Nephron progenitor cell (in vitro differentiated cells): ENCODE measurements at regions not wholly inside any gene's neighbourhood (a gene's known extent, or its start where the extent isn't known, plus 50 kb on each side); places are given as distances from the start of the nearest gene placed in this dataset.

Experiments used
- DNase-seq: peaks from one replicate; pipeline ENCODE4 v3.0.0; 2021
- H3K27ac Mint-ChIP-seq: 2 replicates; pipeline ENCODE4 v1.8.0; 2021; ENCODE audit warnings: mild to moderate bottlenecking, moderate library complexity, mixed read lengths
- H3K27me3 Mint-ChIP-seq: 2 replicates; pipeline ENCODE4 v1.8.0; 2021; ENCODE audit warnings: mild to moderate bottlenecking, low read depth, mixed read lengths; ENCODE audit not compliant: poor library complexity
- H3K36me3 Mint-ChIP-seq: 2 replicates; pipeline ENCODE4 v1.8.0; 2021; ENCODE audit warnings: low read depth, mixed read lengths
- H3K4me1 Mint-ChIP-seq: 2 replicates; pipeline ENCODE4 v1.8.0; 2021; ENCODE audit warnings: mixed read lengths
- H3K4me3 Mint-ChIP-seq: 2 replicates; pipeline ENCODE4 v1.8.0; 2021; ENCODE audit warnings: mild to moderate bottlenecking, moderate library complexity, mixed read lengths
- H3K9me3 Mint-ChIP-seq: 2 replicates; pipeline ENCODE4 v1.8.0; 2021; ENCODE audit warnings: mild to moderate bottlenecking, moderate library complexity, mixed read lengths
- CTCF ChIP-seq: fragments of 200-600 bp; sonication (generic); IDR thresholded peaks from 2 replicates; pipeline ENCODE4 v1.5.0; 2021; ENCODE audit warnings: antibody characterized with exemption

GRCh38 chr9:2939368-2939767, 95.5 kb upstream of the PUM3 start:
- no peak overlapping the region for H3K27ac Mint-ChIP-seq
- no peak for TF ChIP-seq CTCF
- no peak overlapping the region for H3K4me3 Mint-ChIP-seq
- DNase-seq = no peak
- no peaks in the 10 kb centered on the region for H3K36me3 Mint-ChIP-seq
- no peaks in the 10 kb centered on the region for H3K4me1 Mint-ChIP-seq
- H3K9me3 Mint-ChIP-seq = no peaks in the 10 kb centered on the region
- peaks cover 6% of the 10 kb centered on the region for H3K27me3 Mint-ChIP-seq

- no peaks in the 10 kb centered on the region for H3K9me3 Mint-ChIP-seq
- H3K27me3 Mint-ChIP-seq = no peaks in the 10 kb centered on the region
- DNase-seq = no peak
- no peaks in the 10 kb centered on the region for H3K4me1 Mint-ChIP-seq
- no peak overlapping the region for H3K27ac Mint-ChIP-seq
- no peak for TF ChIP-seq CTCF
- no peaks in the 10 kb centered on the region for H3K36me3 Mint-ChIP-seq
- no peak overlapping the region for H3K4me3 Mint-ChIP-seq
These were observed 92.3 kb upstream of the PUM3 start for GRCh38 chr9:2936221-2936620.

GRCh38 chr9:2934883-2935282, 91.0 kb upstream of the PUM3 start:
- Mint-ChIP-seq H3K4me3 (no peak overlapping the region), H3K4me1 (no peaks in the 10 kb centered on the region), H3K27me3 (peaks cover 1% of the 10 kb centered on the region), H3K27ac (no peak overlapping the region), H3K9me3 (no peaks in the 10 kb centered on the region), H3K36me3 (no peaks in the 10 kb centered on the region)
- TF ChIP-seq CTCF = no peak
- no peak for DNase-seq

GRCh38 chr9:2934241-2934650, 90.4 kb upstream of the PUM3 start:
- H3K4me1 Mint-ChIP-seq = no peaks in the 10 kb centered on the region
- no peaks in the 10 kb centered on the region for H3K9me3 Mint-ChIP-seq
- TF ChIP-seq CTCF = no peak
- no peak for DNase-seq
- peaks cover 5% of the 10 kb centered on the region for H3K27me3 Mint-ChIP-seq
- H3K4me3 Mint-ChIP-seq = no peak overlapping the region
- H3K27ac Mint-ChIP-seq = no peak overlapping the region
- H3K36me3 Mint-ChIP-seq = no peaks in the 10 kb centered on the region

- no peak overlapping the region for H3K4me3 Mint-ChIP-seq
- no peak overlapping the region for H3K27ac Mint-ChIP-seq
- DNase-seq = no peak
- H3K9me3 Mint-ChIP-seq = no peaks in the 10 kb centered on the region
- H3K27me3 Mint-ChIP-seq = peaks cover 10% of the 10 kb centered on the region
- no peak for TF ChIP-seq CTCF
- H3K36me3 Mint-ChIP-seq = no peaks in the 10 kb centered on the region
- H3K4me1 Mint-ChIP-seq = no peaks in the 10 kb centered on the region
These were observed 89.5 kb upstream of the PUM3 start for GRCh38 chr9:2933165-2934095.

- Mint-ChIP-seq H3K36me3 (no peaks in the 10 kb centered on the region), H3K9me3 (peaks cover 4% of the 10 kb centered on the region), H3K4me3 (no peak overlapping the region), H3K27me3 (peaks cover 15% of the 10 kb centered on the region), H3K27ac (no peak overlapping the region), H3K4me1 (peaks cover 6% of the 10 kb centered on the region)
- TF ChIP-seq CTCF = no peak
- DNase-seq = no peak
These were observed 84.5 kb upstream of the PUM3 start for GRCh38 chr9:2928411-2928810.
